GM10266 (cell line): ENCODE measurements at regions not wholly inside any gene's neighbourhood (a gene's known extent, or its start where the extent isn't known, plus 50 kb on each side); places are given as distances from the start of the nearest gene placed in this dataset.
"Not testable (repeated sequence)": the region's sequence is repeated elsewhere in the genome, so short reads cannot be mapped to it uniquely, and the experiment has no call there.

Source experiments
- DNase-seq: peaks from one replicate; pipeline ENCODE4 v3.0.0; 2012; ENCODE audit errors: extremely low spot score
- CTCF ChIP-seq: IDR thresholded peaks from 2 replicates; pipeline ENCODE4 v1.5.1; 2012; ENCODE audit warnings: mild to moderate bottlenecking, low read depth; ENCODE audit not compliant: control insufficient read depth, insufficient read depth; ENCODE audit errors: missing control alignments

GRCh38 chr17:6927290-6928126 is 68.3 kb upstream of the ALOX12 start:
- DNase-seq: no peak
- no peak for TF ChIP-seq CTCF

- TF ChIP-seq CTCF: no peak
- no peak for DNase-seq
These were observed 67.7 kb upstream of the ALOX12 start for GRCh38 chr17:6928193-6928592.

DNA sequence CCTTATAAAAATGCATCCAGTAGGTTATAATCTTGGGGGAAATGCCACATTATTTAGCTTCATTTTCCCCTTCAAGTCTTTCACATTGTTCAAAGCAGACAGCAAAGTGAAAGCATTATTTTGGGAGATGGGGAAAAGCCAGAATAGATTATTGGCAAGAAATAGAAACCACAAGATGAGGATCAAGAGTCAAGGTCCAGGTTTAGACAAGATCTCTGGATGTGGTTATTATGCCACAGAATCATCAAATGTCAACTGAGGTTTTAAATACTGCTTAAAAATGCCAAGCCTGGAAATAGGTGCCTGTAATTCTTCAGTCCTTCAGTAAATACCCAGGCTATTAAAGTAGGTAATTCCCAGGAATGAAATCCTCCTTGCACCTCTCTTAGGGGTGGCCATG is 65.1 kb upstream of the ALOX12 start:
- TF ChIP-seq CTCF: no peak
- no peak for DNase-seq

DNA sequence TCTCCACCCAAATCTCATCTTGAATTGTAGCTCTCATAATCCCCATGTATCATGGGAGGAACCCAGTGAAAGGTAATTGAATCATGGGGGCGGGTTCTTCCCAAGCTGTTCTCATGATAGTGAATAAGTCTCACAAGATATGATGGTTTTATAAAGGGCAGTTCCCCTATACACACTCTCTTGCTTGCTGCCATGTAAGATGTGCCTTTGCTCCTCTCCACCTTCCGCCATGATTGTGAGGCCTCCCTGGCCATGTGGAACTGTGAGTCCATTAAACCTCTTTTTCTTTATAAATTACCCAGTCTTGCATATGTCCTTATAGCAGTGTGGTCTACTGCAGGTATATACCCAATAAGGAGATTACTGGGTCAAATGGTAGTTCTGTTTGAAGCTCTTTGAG is 61.3 kb upstream of the ALOX12 start:
- DNase-seq: not testable (repeated sequence)

DNA sequence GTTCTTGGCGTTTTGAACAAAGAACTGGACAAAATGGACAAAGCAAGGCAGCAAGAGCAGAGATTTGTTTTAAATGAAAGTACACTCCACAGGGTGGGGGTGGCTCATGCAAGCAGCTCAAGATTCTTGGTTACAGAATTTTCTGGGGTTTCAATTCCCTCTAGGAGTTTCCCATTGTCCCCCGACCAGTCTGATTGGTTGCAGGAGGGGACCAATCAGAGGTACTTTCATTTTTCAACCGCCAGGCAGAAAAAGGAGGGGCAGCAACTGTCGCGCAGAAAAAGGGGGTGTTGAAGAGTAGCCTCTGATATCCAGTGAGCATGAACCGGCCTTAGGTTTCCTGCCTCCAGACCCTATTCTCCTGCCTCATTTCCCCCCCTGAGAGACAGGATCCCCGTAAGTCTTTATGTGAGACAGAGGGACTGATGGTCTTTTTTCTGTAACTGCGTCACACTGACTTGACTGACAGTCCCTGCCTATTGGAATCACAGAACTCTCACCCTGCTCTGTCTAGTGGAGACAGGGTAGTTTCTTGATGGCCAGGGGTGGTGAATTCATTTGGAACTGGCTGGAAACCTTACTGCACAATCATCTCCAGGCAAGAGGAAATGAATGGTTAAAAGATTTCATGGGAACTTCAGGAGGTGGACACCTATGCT is 59.4 kb upstream of the ALOX12 start:
- TF ChIP-seq CTCF: no peak
- DNase-seq: peak; percentile 26

GRCh38 chr17:6938637-6939036 is 57.2 kb upstream of the ALOX12 start:
- DNase-seq: no peak
- no peak for TF ChIP-seq CTCF

GRCh38 chr17:6940186-6940649 is 55.6 kb upstream of the ALOX12 start:
- DNase-seq: no peak
- TF ChIP-seq CTCF: no peak
